Hepatocyte (in vitro differentiated cells): ENCODE measurements at regions not wholly inside any gene's neighbourhood (a gene's known extent, or its start where the extent isn't known, plus 50 kb on each side); places are given as distances from the start of the nearest gene placed in this dataset.

Source experiments
- EZH2phosphoT487 ChIP-seq: fragments of 200-600 bp; sonication (generic); IDR thresholded peaks from one replicate; pipeline ENCODE4 v1.6.1; 2018; ENCODE audit warnings: antibody characterized with exemption, mild to moderate bottlenecking, low read depth, moderate library complexity; ENCODE audit not compliant: unreplicated experiment, severe bottlenecking
- TF ChIP-seq, protein P1 (sequence below): fragments of 200-600 bp; sonication (generic); IDR thresholded peaks from 2 replicates; pipeline ENCODE4 v1.5.1; 2016; ENCODE audit warnings: antibody characterized with exemption, mild to moderate bottlenecking; ENCODE audit not compliant: poor library complexity

DNA sequence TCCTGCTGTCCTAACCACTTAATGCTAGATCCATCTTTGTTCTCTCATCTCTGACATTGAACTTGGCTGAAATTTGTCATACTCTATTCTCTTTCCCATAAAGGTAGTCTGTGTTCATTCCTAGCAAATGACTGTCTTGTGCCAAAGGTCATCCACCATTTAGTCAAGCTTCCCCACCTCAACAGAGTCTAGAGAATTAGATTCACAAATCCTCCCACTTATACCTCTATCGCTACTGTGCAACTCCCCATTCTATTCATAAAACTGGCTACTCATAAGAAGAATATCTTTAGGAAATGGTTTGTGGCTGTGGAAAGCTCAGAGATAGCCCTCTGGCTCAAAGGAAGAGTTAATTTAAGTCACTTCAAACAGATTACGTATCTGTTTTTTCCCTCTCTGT lies 59.7 kb upstream of the MBNL1 start:
- TF ChIP-seq, protein P1, sequence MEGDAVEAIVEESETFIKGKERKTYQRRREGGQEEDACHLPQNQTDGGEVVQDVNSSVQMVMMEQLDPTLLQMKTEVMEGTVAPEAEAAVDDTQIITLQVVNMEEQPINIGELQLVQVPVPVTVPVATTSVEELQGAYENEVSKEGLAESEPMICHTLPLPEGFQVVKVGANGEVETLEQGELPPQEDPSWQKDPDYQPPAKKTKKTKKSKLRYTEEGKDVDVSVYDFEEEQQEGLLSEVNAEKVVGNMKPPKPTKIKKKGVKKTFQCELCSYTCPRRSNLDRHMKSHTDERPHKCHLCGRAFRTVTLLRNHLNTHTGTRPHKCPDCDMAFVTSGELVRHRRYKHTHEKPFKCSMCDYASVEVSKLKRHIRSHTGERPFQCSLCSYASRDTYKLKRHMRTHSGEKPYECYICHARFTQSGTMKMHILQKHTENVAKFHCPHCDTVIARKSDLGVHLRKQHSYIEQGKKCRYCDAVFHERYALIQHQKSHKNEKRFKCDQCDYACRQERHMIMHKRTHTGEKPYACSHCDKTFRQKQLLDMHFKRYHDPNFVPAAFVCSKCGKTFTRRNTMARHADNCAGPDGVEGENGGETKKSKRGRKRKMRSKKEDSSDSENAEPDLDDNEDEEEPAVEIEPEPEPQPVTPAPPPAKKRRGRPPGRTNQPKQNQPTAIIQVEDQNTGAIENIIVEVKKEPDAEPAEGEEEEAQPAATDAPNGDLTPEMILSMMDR: no peak
- TF ChIP-seq EZH2phosphoT487: no peak
